GM23338 (cell line): ENCODE measurements at regions not wholly inside any gene's neighbourhood (a gene's known extent, or its start where the extent isn't known, plus 50 kb on each side); places are given as distances from the start of the nearest gene placed in this dataset.

Experiments
- ATAC-seq: fragments of 200-7000 bp; cut with Tn5 transposase; 3 replicates; pipeline ENCODE4 v1.9.1; 2020
- DNase-seq: peaks from one replicate; pipeline ENCODE4 v3.0.0-alpha.2; 2015; ENCODE audit warnings: low spot score
- H2AFZ ChIP-seq: fragments of 200-600 bp; sonication (generic); 2 replicates; pipeline ENCODE4 v1.8.0; 2016; ENCODE audit warnings: antibody characterized with exemption, mild to moderate bottlenecking, moderate library complexity
- H3F3A ChIP-seq: fragments of 200-600 bp; sonication (generic); replicated peaks from 2 replicates; pipeline ENCODE4 v1.8.0; 2017; ENCODE audit warnings: antibody characterized with exemption, mixed run types, low read depth
- H3K27ac ChIP-seq: fragments of 200-600 bp; sonication (generic); 2 replicates; pipeline ENCODE4 v1.6.1; 2016; ENCODE audit warnings: low read depth
- H3K27me3 ChIP-seq: fragments of 200-600 bp; sonication (generic); 2 replicates; pipeline ENCODE4 v1.8.0; 2016; ENCODE audit warnings: mild to moderate bottlenecking, mixed run types, moderate library complexity; ENCODE audit not compliant: insufficient read depth
- H3K36me3 ChIP-seq: fragments of 200-600 bp; sonication (generic); 2 replicates; pipeline ENCODE4 v1.8.0; 2016; ENCODE audit warnings: mild to moderate bottlenecking; ENCODE audit not compliant: insufficient read depth
- H3K4me1 ChIP-seq: fragments of 200-600 bp; sonication (generic); 2 replicates; pipeline ENCODE4 v1.8.0; 2016; ENCODE audit warnings: mild to moderate bottlenecking, moderate library complexity; ENCODE audit not compliant: insufficient read depth
- H3K4me2 ChIP-seq: fragments of 200-600 bp; sonication (generic); 2 replicates; pipeline ENCODE4 v1.7.1; 2017; ENCODE audit warnings: mixed run types
- H3K4me3 ChIP-seq: fragments of 200-600 bp; sonication (generic); 2 replicates; pipeline ENCODE4 v1.6.1; 2016; ENCODE audit warnings: mixed run types
- H3K79me2 ChIP-seq: fragments of 200-600 bp; sonication (generic); replicated peaks from 2 replicates; pipeline ENCODE4 v1.8.0; 2017; ENCODE audit warnings: mild to moderate bottlenecking; ENCODE audit not compliant: insufficient read depth
- H3K9me2 ChIP-seq: fragments of 200-600 bp; sonication (generic); 2 replicates; pipeline ENCODE4 v1.8.0; 2017; ENCODE audit not compliant: insufficient read depth
- H4K20me1 ChIP-seq: fragments of 200-600 bp; sonication (generic); replicated peaks from 2 replicates; pipeline ENCODE4 v1.8.0; 2017; ENCODE audit warnings: mild to moderate bottlenecking; ENCODE audit not compliant: insufficient read depth
- H3K27ac Mint-ChIP-seq: 2 replicates; pipeline ENCODE4 v1.8.0; 2020; ENCODE audit warnings: inconsistent platforms, mild to moderate bottlenecking, moderate library complexity, mixed read lengths
- H3K27me3 Mint-ChIP-seq: 3 replicates; pipeline ENCODE4 v1.8.0; 2022; ENCODE audit warnings: low read depth, mild to moderate bottlenecking, moderate library complexity, mixed read lengths, inconsistent platforms; ENCODE audit not compliant: insufficient read depth, poor library complexity
- H3K36me3 Mint-ChIP-seq: 3 replicates; pipeline ENCODE4 v1.8.0; 2021; ENCODE audit warnings: low read depth, mild to moderate bottlenecking, inconsistent platforms, moderate library complexity, mixed read lengths
- H3K4me1 Mint-ChIP-seq: 3 replicates; pipeline ENCODE4 v1.8.0; 2020; ENCODE audit warnings: mild to moderate bottlenecking, inconsistent platforms, mixed read lengths
- H3K4me3 Mint-ChIP-seq: 3 replicates; pipeline ENCODE4 v1.8.0; 2021; ENCODE audit warnings: moderate library complexity, mild to moderate bottlenecking, inconsistent platforms, mixed read lengths
- H3K9me3 Mint-ChIP-seq: 3 replicates; pipeline ENCODE4 v1.8.0; 2020; ENCODE audit warnings: moderate library complexity, mild to moderate bottlenecking, inconsistent platforms, mixed read lengths
- POLR2AphosphoS5 ChIP-seq: IDR thresholded peaks from 2 replicates; pipeline ENCODE4 v1.6.1; 2016; ENCODE audit warnings: antibody characterized with exemption, low read depth
- STAT1 ChIP-seq: IDR thresholded peaks from one replicate; pipeline ENCODE4 v1.6.1; 2016; ENCODE audit warnings: antibody characterized with exemption; ENCODE audit not compliant: unreplicated experiment
- ZNF331 ChIP-seq: fragments of 250-450 bp; sonication (Bioruptor Pico); IDR thresholded peaks from 2 replicates; pipeline ENCODE4 v1.5.0; 2020; ENCODE audit warnings: low read depth, mild to moderate bottlenecking, moderate library complexity
- TF ChIP-seq, protein P1 (sequence below): fragments of 250-450 bp; sonication (Bioruptor Pico); IDR thresholded peaks from 2 replicates; pipeline ENCODE4 v1.5.0; 2020; ENCODE audit warnings: mild to moderate bottlenecking, moderate library complexity
- TF ChIP-seq, protein P2 (sequence below): IDR thresholded peaks from one replicate; pipeline ENCODE4 v1.6.1; 2018; ENCODE audit warnings: antibody characterized with exemption; ENCODE audit not compliant: unreplicated experiment
- TF ChIP-seq, protein P3 (sequence below), 2 experiments: fragments of 200-600 bp in 1 of 2; sonication (generic) in 1 of 2; conservative IDR thresholded peaks; 2 replicates each; pipeline versions ENCODE4 v1.5.1 to v1.6.1; 2016 to 2017; ENCODE audit warnings: antibody characterized with exemption in 2 of 2, low read depth in 2 of 2, mild to moderate bottlenecking in 2 of 2, moderate library complexity in 1 of 2

DNA sequence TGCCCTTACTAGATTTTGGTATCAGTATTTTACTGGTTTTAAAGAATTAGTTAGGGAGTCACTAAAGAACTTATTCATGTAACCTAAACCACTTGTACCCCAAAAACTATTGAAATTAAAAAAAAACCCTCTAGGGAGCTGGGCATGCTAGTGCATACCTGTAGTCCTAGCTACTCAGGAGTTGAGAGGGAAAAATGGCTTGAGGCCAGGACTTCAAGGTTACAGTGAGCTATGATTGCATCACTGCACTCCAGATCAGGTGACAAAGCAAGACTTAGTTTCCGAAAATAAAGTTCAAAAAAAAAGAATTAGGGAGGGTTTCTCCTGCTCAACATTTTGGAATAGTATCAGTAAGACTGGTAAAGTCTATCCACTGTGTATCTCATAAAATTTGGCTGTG, 364.4 kb upstream of the LUZP2 start (continued):
- TF ChIP-seq, protein P1, sequence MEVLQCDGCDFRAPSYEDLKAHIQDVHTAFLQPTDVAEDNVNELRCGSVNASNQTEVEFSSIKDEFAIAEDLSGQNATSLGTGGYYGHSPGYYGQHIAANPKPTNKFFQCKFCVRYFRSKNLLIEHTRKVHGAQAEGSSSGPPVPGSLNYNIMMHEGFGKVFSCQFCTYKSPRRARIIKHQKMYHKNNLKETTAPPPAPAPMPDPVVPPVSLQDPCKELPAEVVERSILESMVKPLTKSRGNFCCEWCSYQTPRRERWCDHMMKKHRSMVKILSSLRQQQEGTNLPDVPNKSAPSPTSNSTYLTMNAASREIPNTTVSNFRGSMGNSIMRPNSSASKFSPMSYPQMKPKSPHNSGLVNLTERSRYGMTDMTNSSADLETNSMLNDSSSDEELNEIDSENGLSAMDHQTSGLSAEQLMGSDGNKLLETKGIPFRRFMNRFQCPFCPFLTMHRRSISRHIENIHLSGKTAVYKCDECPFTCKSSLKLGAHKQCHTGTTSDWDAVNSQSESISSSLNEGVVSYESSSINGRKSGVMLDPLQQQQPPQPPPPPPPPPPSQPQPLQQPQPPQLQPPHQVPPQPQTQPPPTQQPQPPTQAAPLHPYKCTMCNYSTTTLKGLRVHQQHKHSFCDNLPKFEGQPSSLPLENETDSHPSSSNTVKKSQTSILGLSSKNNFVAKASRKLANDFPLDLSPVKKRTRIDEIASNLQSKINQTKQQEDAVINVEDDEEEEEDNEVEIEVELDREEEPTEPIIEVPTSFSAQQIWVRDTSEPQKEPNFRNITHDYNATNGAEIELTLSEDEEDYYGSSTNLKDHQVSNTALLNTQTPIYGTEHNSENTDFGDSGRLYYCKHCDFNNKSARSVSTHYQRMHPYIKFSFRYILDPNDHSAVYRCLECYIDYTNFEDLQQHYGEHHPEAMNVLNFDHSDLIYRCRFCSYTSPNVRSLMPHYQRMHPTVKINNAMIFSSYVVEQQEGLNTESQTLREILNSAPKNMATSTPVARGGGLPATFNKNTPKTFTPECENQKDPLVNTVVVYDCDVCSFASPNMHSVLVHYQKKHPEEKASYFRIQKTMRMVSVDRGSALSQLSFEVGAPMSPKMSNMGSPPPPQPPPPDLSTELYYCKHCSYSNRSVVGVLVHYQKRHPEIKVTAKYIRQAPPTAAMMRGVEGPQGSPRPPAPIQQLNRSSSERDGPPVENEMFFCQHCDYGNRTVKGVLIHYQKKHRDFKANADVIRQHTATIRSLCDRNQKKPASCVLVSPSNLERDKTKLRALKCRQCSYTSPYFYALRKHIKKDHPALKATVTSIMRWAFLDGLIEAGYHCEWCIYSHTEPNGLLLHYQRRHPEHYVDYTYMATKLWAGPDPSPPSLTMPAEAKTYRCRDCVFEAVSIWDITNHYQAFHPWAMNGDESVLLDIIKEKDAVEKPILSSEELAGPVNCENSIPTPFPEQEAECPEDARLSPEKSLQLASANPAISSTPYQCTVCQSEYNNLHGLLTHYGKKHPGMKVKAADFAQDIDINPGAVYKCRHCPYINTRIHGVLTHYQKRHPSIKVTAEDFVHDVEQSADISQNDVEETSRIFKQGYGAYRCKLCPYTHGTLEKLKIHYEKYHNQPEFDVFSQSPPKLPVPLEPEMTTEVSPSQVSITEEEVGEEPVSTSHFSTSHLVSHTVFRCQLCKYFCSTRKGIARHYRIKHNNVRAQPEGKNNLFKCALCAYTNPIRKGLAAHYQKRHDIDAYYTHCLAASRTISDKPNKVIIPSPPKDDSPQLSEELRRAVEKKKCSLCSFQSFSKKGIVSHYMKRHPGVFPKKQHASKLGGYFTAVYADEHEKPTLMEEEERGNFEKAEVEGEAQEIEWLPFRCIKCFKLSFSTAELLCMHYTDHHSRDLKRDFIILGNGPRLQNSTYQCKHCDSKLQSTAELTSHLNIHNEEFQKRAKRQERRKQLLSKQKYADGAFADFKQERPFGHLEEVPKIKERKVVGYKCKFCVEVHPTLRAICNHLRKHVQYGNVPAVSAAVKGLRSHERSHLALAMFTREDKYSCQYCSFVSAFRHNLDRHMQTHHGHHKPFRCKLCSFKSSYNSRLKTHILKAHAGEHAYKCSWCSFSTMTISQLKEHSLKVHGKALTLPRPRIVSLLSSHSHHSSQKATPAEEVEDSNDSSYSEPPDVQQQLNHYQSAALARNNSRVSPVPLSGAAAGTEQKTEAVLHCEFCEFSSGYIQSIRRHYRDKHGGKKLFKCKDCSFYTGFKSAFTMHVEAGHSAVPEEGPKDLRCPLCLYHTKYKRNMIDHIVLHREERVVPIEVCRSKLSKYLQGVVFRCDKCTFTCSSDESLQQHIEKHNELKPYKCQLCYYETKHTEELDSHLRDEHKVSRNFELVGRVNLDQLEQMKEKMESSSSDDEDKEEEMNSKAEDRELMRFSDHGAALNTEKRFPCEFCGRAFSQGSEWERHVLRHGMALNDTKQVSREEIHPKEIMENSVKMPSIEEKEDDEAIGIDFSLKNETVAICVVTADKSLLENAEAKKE (CRISPR knock-in tag): no peak
- TF ChIP-seq, protein P2, sequence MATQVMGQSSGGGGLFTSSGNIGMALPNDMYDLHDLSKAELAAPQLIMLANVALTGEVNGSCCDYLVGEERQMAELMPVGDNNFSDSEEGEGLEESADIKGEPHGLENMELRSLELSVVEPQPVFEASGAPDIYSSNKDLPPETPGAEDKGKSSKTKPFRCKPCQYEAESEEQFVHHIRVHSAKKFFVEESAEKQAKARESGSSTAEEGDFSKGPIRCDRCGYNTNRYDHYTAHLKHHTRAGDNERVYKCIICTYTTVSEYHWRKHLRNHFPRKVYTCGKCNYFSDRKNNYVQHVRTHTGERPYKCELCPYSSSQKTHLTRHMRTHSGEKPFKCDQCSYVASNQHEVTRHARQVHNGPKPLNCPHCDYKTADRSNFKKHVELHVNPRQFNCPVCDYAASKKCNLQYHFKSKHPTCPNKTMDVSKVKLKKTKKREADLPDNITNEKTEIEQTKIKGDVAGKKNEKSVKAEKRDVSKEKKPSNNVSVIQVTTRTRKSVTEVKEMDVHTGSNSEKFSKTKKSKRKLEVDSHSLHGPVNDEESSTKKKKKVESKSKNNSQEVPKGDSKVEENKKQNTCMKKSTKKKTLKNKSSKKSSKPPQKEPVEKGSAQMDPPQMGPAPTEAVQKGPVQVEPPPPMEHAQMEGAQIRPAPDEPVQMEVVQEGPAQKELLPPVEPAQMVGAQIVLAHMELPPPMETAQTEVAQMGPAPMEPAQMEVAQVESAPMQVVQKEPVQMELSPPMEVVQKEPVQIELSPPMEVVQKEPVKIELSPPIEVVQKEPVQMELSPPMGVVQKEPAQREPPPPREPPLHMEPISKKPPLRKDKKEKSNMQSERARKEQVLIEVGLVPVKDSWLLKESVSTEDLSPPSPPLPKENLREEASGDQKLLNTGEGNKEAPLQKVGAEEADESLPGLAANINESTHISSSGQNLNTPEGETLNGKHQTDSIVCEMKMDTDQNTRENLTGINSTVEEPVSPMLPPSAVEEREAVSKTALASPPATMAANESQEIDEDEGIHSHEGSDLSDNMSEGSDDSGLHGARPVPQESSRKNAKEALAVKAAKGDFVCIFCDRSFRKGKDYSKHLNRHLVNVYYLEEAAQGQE: no peak

DNA sequence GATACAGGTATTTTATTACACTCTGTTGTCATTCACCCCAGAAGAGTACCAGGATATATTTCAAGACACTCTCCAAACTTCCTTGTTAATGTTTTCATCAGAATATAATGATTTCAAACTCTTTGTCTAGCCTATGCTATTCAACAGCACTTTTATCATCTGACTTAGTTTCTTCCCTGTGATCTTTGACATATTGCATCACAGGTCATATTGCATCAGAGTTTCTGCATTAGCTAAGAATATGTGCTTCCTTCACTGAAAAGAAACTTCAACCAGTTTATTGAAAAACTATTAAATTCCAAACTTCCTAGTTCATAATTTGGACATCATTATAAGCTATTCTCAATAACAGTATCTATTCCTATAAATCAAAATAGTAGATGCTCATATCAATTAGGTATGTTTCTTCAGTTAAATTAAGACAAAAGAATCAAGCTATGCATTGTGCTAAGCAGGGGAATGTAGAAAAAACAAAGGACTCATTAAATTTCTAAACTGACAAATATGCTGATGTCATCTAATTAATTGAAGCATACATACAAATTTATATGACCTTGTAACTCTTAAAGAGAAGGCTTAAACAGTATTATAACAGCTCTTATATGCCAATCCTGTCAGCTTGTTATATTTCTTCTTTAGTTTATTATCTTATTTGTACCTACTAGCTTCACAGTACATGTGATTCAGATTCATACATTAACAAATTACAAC, 361.8 kb upstream of the LUZP2 start:
- H3K79me2 ChIP-seq: no peaks in the 10 kb centered on the region
- H3K36me3 Mint-ChIP-seq: 0 out of 3 replicates have a peak, but pooled peaks cover 2% of the 10 kb centered on the region
- H3K9me2 ChIP-seq: peaks cover 4% of the 10 kb centered on the region; the same call in 1 of the 2 replicates
- no peak overlapping the region for H3K27ac ChIP-seq
- no peak for DNase-seq
- H3K4me3 Mint-ChIP-seq: no peak overlapping the region
- peaks cover 3% of the 10 kb centered on the region; the same call in 1 of the 3 replicates for H3K4me1 Mint-ChIP-seq
- H3K4me3 ChIP-seq: no peak overlapping the region
- peak overlapping the region; percentile 46; the same call in 1 of the 2 replicates for H3K27ac Mint-ChIP-seq
- no peaks in the 10 kb centered on the region for H3K36me3 ChIP-seq
- H2AFZ ChIP-seq: no peak overlapping the region
- no peak overlapping the region for H3K4me2 ChIP-seq
- H3K9me3 Mint-ChIP-seq: no peaks in the 10 kb centered on the region
- no peaks in the 10 kb centered on the region for H4K20me1 ChIP-seq
- no peaks in the 10 kb centered on the region for H3K4me1 ChIP-seq
- H3K27me3 ChIP-seq: no peaks in the 10 kb centered on the region
- H3F3A ChIP-seq: no peaks in the 10 kb centered on the region
- ATAC-seq: no peak
- no peaks in the 10 kb centered on the region for H3K27me3 Mint-ChIP-seq
- TF ChIP-seq, protein P2: no peak
- TF ChIP-seq, protein P3, sequence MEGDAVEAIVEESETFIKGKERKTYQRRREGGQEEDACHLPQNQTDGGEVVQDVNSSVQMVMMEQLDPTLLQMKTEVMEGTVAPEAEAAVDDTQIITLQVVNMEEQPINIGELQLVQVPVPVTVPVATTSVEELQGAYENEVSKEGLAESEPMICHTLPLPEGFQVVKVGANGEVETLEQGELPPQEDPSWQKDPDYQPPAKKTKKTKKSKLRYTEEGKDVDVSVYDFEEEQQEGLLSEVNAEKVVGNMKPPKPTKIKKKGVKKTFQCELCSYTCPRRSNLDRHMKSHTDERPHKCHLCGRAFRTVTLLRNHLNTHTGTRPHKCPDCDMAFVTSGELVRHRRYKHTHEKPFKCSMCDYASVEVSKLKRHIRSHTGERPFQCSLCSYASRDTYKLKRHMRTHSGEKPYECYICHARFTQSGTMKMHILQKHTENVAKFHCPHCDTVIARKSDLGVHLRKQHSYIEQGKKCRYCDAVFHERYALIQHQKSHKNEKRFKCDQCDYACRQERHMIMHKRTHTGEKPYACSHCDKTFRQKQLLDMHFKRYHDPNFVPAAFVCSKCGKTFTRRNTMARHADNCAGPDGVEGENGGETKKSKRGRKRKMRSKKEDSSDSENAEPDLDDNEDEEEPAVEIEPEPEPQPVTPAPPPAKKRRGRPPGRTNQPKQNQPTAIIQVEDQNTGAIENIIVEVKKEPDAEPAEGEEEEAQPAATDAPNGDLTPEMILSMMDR (conservative IDR thresholded peaks at IDR 0.05; ENCODE audit: low read depth in 2 of 2): no peak
- no peak for TF ChIP-seq POLR2AphosphoS5
- no peak for TF ChIP-seq ZNF331
- TF ChIP-seq STAT1: no peak
